Kidney glomerular epithelial cell (primary cell): ENCODE measurements at regions not wholly inside any gene's neighbourhood (a gene's known extent, or its start where the extent isn't known, plus 50 kb on each side); places are given as distances from the start of the nearest gene placed in this dataset.
"Not testable (repeated sequence)": the region's sequence is repeated elsewhere in the genome, so short reads cannot be mapped to it uniquely, and the experiment has no call there.

Source experiments
- DNase-seq: peaks from one replicate; lab custom pipeline; 2025; lab: John Stamatoyannopoulos, UW

DNA sequence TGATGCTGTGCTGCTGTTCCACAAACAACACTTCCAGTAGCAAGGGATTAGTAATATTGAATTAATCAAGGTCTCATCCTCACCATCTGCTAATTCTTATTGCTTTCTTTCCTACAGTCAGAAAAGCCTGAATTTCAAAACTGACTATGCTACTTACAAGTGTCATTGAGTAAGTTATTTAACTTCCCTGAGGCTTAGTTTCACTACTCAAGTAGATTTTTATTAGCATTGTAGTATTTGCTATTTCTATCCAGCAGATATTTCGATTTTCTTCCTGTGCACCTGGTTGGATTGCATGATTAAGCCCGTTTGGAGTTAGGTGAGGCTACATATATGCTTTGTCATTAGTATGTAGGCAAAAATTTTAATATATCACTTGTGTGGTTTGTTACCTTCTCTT lies 591.5 kb downstream of the TRHDE start:
- no peak for DNase-seq

- DNase-seq = no peak
Observed at GRCh38 chr12:72865921-72866320, 593.8 kb downstream of the TRHDE start.

- no peak for DNase-seq
Observed at GRCh38 chr12:72869024-72869423, 596.9 kb downstream of the TRHDE start.

DNA sequence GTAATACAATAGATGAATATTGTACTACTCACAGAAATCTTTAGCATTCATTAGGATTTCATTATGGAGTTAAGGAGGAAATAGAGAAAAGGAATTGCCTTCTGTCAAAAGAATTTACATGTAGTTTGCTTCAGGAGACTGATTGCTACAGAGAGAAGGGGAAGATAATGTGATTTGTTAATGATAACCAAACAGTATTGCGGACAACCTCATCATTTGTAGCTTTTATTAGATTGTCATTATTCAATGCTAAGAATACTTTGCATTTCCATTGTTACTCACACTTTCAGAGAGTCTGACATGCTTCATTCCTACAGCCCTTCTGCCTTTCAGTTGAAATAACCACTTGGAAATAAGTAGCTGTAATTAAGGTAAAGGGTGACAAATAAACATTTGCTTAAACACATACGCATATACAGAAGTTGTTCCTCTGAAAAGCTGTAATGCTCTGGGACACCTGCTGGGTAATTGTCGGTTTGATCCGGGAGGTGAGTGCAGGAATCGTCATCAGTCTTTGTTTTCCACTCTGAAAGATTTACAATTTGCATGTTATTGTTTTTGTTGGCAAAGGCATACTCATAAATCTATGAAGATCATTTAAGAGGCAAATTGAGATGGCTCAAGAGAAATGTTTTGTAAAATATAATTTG lies 600.2 kb downstream of the TRHDE start:
- DNase-seq = no peak

GRCh38 chr12:72872996-72873395 lies 600.8 kb downstream of the TRHDE start:
- peak; percentile 4 for DNase-seq

- no peak for DNase-seq
Observed at GRCh38 chr12:72876092-72876491, 603.9 kb downstream of the TRHDE start.

DNA sequence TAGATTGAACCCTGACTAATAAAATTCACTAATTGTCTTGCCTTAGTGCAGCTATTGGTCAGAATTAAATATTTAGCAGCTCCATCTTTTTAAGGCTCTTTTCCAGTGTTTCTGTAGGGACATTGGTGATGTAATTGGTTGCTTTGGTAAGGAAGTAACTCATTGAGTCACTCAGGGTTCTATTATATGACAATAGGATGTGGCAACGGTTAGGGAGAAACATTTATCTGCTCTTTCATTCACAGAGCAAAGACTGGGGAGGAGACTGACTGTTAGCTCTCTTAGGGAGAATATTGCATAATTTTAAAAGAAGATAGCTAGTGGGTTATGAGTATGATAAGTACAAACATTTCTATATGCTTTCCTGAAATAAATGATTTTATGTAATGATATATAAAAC lies 616.5 kb downstream of the TRHDE start:
- no peak for DNase-seq

DNA sequence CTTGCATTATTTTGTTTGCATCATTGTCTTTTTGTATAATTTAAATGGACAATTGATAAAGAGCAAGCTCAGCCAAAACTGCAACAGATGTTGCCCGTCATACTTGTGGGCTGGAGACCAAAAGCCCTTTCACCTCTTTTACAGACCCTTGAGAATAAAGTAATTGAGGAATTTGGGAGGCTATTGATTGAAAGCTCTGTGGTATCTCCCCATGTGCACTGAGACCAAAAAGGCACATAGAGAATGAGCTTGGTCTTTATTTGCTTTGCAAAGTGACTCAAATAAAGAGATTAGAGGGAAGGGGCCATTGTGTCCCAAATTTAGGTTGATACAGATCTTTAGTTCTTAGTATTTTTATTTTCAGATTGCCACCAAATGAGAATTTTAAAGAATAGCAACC lies 617.6 kb downstream of the TRHDE start:
- DNase-seq = no peak

DNA sequence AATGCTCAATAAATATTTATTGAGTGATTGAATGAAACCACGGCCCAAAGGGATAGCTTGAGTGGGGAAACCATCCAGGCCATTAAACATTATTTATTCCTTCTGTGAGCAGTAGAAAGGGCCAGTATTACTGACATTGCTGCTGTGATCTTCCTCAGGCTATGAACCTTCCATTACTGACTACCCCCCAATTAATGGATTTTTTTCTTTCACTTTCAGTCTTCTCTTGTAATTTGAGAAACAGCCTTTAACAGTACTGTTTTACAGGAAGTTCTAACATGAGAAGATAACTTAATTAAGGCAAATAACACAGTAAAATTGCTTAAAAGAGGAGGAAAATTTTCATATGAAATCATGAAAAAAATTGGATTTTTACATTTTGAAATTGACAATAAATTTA lies 629.5 kb downstream of the TRHDE start:
- DNase-seq = no peak

DNA sequence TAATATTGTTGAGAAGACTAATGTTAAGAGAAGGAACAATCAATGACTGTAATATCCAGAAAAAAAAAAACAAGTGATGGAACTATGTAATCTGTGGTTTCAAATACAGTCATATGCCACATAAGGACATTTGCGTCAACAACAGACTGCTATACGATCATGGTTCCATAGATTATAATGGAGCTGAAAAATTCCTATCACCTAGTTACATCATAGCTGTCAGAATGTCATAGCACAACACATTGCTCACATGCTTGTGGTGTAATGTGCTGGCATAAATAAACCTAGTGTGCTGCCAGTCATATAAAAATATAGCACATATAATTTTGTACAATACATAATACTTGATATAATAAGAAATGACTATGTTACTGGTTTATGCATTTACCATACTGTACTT lies 653.5 kb downstream of the TRHDE start:
- DNase-seq = no peak

GRCh38 chr12:72931838-72932237 lies 659.7 kb downstream of the TRHDE start:
- DNase-seq = not testable (repeated sequence)

- no peak for DNase-seq
Observed at GRCh38 chr12:72937486-72937885, 665.3 kb downstream of the TRHDE start.

GRCh38 chr12:72957454-72957853 lies 685.3 kb downstream of the TRHDE start:
- no peak for DNase-seq

DNA sequence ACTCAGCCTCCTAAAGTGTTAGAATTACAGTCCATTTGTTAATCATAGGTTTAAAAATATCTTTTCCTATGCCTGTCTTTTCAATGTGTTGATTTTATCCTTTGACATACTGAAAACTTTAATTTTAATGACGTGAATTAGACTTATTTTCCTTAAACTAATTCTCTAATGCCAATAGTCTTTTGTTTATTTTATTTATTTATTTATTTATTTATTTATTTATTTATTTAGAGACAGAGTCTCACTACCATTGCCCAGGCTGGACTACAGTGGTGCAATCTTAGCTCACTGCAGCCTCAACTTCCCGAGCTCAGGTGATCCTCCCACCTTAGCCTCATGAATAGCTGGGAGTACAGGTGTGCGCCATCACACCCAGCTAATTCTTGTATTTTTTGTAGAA lies 694.5 kb downstream of the TRHDE start:
- no peak for DNase-seq

GRCh38 chr12:72974954-72975555 lies 702.9 kb downstream of the TRHDE start:
- DNase-seq = no peak

DNA sequence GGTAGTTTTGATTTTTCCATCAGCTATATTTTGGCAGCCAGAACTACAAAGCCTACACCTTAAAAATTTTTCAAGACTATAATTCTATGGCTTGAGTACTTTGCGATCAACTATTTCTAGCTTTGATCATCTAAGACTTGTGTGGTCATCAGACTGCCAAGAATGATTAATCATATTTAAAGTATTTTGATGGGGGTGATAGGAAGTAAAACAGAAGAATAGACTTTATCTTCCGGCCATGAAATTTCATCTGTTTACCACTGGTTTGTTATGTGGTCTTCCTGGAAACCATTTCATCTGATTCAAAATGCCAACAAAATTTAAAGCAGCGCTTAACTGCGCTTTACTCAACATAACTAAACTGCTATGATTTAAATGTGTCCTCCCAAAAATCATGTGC lies 706.8 kb downstream of the TRHDE start:
- DNase-seq = no peak

GRCh38 chr12:72982356-72982755 lies 710.2 kb downstream of the TRHDE start:
- no peak for DNase-seq

GRCh38 chr12:72986963-72987362 lies 714.8 kb downstream of the TRHDE start:
- no peak for DNase-seq

GRCh38 chr12:72989458-72989947 lies 717.3 kb downstream of the TRHDE start:
- DNase-seq = no peak

DNA sequence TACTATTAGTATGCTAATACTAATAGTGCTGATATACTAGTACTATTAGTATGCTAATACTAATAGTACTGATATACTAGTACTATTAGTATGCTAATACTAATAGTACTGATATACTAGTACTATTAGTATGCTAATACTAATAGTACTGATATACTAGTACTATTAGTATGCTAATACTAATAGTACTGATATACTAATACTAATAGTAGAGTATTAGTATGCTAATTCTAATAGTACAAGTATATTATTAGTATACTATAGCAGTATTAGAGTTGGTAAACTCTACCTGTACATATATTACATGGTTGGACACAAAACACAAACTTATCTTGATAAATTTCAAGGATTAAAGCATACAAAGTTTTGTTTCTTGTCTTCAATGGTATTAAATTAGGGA lies 722.9 kb downstream of the TRHDE start:
- DNase-seq = not testable (repeated sequence)

DNA sequence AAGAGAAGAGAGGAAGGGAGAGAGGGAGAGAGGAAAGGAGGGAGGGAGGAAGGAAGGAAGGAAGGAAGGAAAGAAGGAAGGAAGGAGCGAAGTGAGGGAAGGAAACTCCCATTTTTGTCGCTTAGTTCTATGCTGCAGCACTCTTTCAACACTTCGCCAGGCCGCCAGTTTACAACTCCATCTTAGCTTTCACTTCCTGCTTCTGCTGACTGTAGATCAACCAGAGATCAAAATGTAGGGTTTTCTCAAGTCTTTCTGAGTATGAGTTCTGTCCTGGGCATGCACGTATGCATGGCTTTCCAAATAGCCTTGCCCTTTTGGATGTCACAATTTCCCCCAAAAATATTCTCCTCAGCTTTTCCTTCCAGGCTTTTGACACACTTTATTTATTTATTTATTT lies 723.4 kb downstream of the TRHDE start:
- DNase-seq = no peak

- not testable (repeated sequence) for DNase-seq
Observed at GRCh38 chr12:73001806-73002205, 729.6 kb downstream of the TRHDE start.

- not testable (repeated sequence) for DNase-seq
Observed at GRCh38 chr12:73002504-73002903, 730.3 kb downstream of the TRHDE start.
